Superior temporal gyrus (tissue), 1 donor: ENCODE measurements at regions not wholly inside any gene's neighbourhood (a gene's known extent, or its start where the extent isn't known, plus 50 kb on each side); places are given as distances from the start of the nearest gene placed in this dataset.

Experiments
- DNase-seq: peaks from one replicate; pipeline ENCODE4 v3.0.0-alpha.2; 2016; ENCODE audit errors: extremely low spot score

GRCh38 chr11:8826139-8826786 is 84.7 kb upstream of the AKIP1 start:
- no peak for DNase-seq

GRCh38 chr11:8826901-8827560 is 84.0 kb upstream of the AKIP1 start:
- no peak for DNase-seq

GRCh38 chr11:8828046-8828445 is 82.9 kb upstream of the AKIP1 start:
- DNase-seq, result no peak

GRCh38 chr11:8828580-8829361 is 82.2 kb upstream of the AKIP1 start:
- DNase-seq, result no peak

- no peak for DNase-seq
Observed at GRCh38 chr11:8829556-8829955, 81.4 kb upstream of the AKIP1 start.

- no peak for DNase-seq
Observed at GRCh38 chr11:8830641-8831040, 80.3 kb upstream of the AKIP1 start.

- no peak for DNase-seq
Observed at GRCh38 chr11:8831861-8832260, 79.1 kb upstream of the AKIP1 start.

GRCh38 chr11:8832571-8833260 is 78.3 kb upstream of the AKIP1 start:
- no peak for DNase-seq

- DNase-seq, result no peak
Observed at GRCh38 chr11:8833568-8834315, 77.2 kb upstream of the AKIP1 start.

GRCh38 chr11:8834379-8834778 is 76.6 kb upstream of the AKIP1 start:
- no peak for DNase-seq

GRCh38 chr11:8838248-8838647 is 72.7 kb upstream of the AKIP1 start:
- DNase-seq, result no peak

- no peak for DNase-seq
Observed at GRCh38 chr11:8839306-8839956, 71.6 kb upstream of the AKIP1 start.

- DNase-seq, result peak; percentile 75
Observed at GRCh38 chr11:8839957-8840945, 70.7 kb upstream of the AKIP1 start.

- no peak for DNase-seq
Observed at GRCh38 chr11:8841899-8842298, 69.1 kb upstream of the AKIP1 start.

- no peak for DNase-seq
Observed at GRCh38 chr11:8858808-8859207, 52.2 kb upstream of the AKIP1 start.
